ENCODE measurements at regions not wholly inside any gene's neighbourhood (a gene's known extent, or its start where the extent isn't known, plus 50 kb on each side); places are given as distances from the start of the nearest gene placed in this dataset.

- TF ChIP-seq POLR2A (IDR thresholded peaks at IDR 0.05), result no peak
- TF ChIP-seq POLR2AphosphoS5 (IDR thresholded peaks at IDR 0.05), result no peak
Observed at GRCh38 chr3:102148598-102149337, 286.0 kb upstream of the ZPLD1 start.

Data from spleen (tissue), 3 donors.